Transverse colon (tissue), 4 donors: ENCODE measurements at regions not wholly inside any gene's neighbourhood (a gene's known extent, or its start where the extent isn't known, plus 50 kb on each side); places are given as distances from the start of the nearest gene placed in this dataset.

ENCODE experiments used
- DNase-seq: peaks from one replicate; pipeline ENCODE4 v3.0.0-alpha.2; 2019
- H3K27ac ChIP-seq, 4 donors: fragments of 200-600 bp; sonication (generic); 2 replicates each; pipeline ENCODE4 v1.5.1; 2016 to 2018; ENCODE audit warnings: inconsistent platforms in 4 of 4
- H3K27me3 ChIP-seq: fragments of 200-600 bp; sonication (generic); 2 replicates; pipeline ENCODE4 v1.5.1; 2017; ENCODE audit warnings: inconsistent platforms
- H3K36me3 ChIP-seq, 4 donors: fragments of 200-600 bp; sonication (generic); 2 replicates each; pipeline ENCODE4 v1.5.1; 2017 to 2019; ENCODE audit warnings: inconsistent platforms in 4 of 4
- H3K4me1 ChIP-seq, 4 donors: fragments of 200-600 bp; sonication (generic); 2 replicates each; pipeline ENCODE4 v1.5.1; 2017 to 2020; ENCODE audit warnings: inconsistent platforms in 4 of 4
- H3K4me3 ChIP-seq, 4 donors: fragments of 200-600 bp; sonication (generic); 1 replicate in 1 of 4; 2 replicates in 3 of 4; pipeline versions ENCODE4 v1.5.1 to v1.6.1; 2017 to 2019; ENCODE audit warnings: inconsistent platforms in 4 of 4
- H3K9me3 ChIP-seq, 2 donors: fragments of 200-600 bp; sonication (generic); 2 replicates each; pipeline ENCODE4 v1.5.1; 2017 to 2019; ENCODE audit warnings: inconsistent platforms in 2 of 2
- CTCF ChIP-seq, 5 experiments: fragments of 200-600 bp in 3 of 5; fragments of 450-650 bp in 2 of 5; sonication (generic) in 3 of 5; IDR thresholded peaks; 1 replicate in 2 of 5; 2 replicates in 3 of 5; pipeline ENCODE4 v1.5.1; 2016 to 2017; ENCODE audit warnings: antibody characterized with exemption in 5 of 5, inconsistent platforms in 3 of 5, mild to moderate bottlenecking in 2 of 5, moderate library complexity in 1 of 5
- EP300 ChIP-seq: sonication (generic); formaldehyde crosslinking; IDR thresholded peaks from one replicate; pipeline ENCODE4 v1.6.1; 2017; ENCODE audit warnings: antibody characterized with exemption, low read depth
- POLR2A ChIP-seq: fragments of 450-650 bp; IDR thresholded peaks from one replicate; pipeline ENCODE4 v1.6.1; 2016; ENCODE audit warnings: antibody characterized with exemption, mild to moderate bottlenecking, moderate library complexity
- POLR2AphosphoS5 ChIP-seq, 3 donors: sonication (generic); formaldehyde crosslinking; IDR thresholded peaks; one replicate each; pipeline ENCODE4 v1.6.1; 2016; ENCODE audit warnings: antibody characterized with exemption in 3 of 3
- WGBS, 2 donors: methylation state at CpG; one replicate each; pipeline ENCODE4 v1.1.5; 2018; ENCODE audit warnings: low coverage in 1 of 2; 5-methylcytosine and 5-hydroxymethylcytosine counted together
- in situ Hi-C, 4 donors: fragments of 200-750 bp; cut with MboI; loops; one replicate each; pipeline versions ENCODE4 v1.15.0 to v1.15.1; 2017; ENCODE audit warnings: low sequenced_read_pairs in 3 of 4, low pct_ligation_motif_present in 1 of 4, low pct_unique_long_range_greater_than_20kb in 1 of 4
- intact Hi-C: fragments of 100-400 bp; cut with DNase I; formaldehyde crosslinking; loops from one replicate; pipeline ENCODE4 v1.15.1; 2023; ENCODE audit warnings: low total_unique reads

GRCh38 chrX:155682834-155683233 lies 70.1 kb upstream of the TMLHE start:
- no peak for DNase-seq
- Histone ChIP-seq H3K27ac (no peak overlapping the region), H3K27me3 (no peaks in the 10 kb centered on the region), H3K4me3 (no peak overlapping the region), H3K9me3 (no peaks in the 10 kb centered on the region), H3K36me3 (no peaks in the 10 kb centered on the region), H3K4me1 (no peaks in the 10 kb centered on the region)
- WGBS, 2 donors, result 29 to 48% methylated on average over 1 to 2 of the region's 2 CpGs
- in situ Hi-C loops (no loop called here), intact Hi-C loops (no loop called here)
- TF ChIP-seq EP300 (no peak), CTCF (IDR thresholded peaks at IDR 0.05) (no peak), POLR2A (no peak), POLR2AphosphoS5 (IDR thresholded peaks at IDR 0.05) (no peak)

- Histone ChIP-seq H3K27me3 (no peaks in the 10 kb centered on the region), H3K4me1 (no peaks in the 10 kb centered on the region), H3K36me3 (no peaks in the 10 kb centered on the region), H3K4me3 (no peak overlapping the region), H3K9me3 (no peaks in the 10 kb centered on the region), H3K27ac (no peak overlapping the region)
- TF ChIP-seq EP300 (no peak), CTCF (IDR thresholded peaks at IDR 0.05) (no peak)
- in situ Hi-C loops (no loop called here), intact Hi-C loops (no loop called here)
- 83 to 88% methylated on average over 1 to 4 of the region's 4 CpGs for WGBS, 2 donors
- no peak for DNase-seq
Measured at GRCh38 chrX:155679715-155680114, 67.0 kb upstream of the TMLHE start.

GRCh38 chrX:155673338-155673737 lies 60.6 kb upstream of the TMLHE start:
- H3K4me1 ChIP-seq, result no peaks in the 10 kb centered on the region
- TF ChIP-seq EP300 (no peak), POLR2AphosphoS5 (IDR thresholded peaks at IDR 0.05) (no peak), CTCF (IDR thresholded peaks at IDR 0.05) (no peak), POLR2A (no peak)
- H3K9me3 ChIP-seq, result no peaks in the 10 kb centered on the region
- H3K27ac ChIP-seq, result no peak overlapping the region
- no peaks in the 10 kb centered on the region for H3K27me3 ChIP-seq
- intact Hi-C loops, result no loop called here
- no peaks in the 10 kb centered on the region for H3K36me3 ChIP-seq
- DNase-seq, result no peak
- H3K4me3 ChIP-seq, result no peak overlapping the region
- in situ Hi-C loops, result no loop called here

GRCh38 chrX:155666741-155667140 lies 54.0 kb upstream of the TMLHE start:
- Histone ChIP-seq H3K4me1 (no peaks in the 10 kb centered on the region), H3K9me3 (no peaks in the 10 kb centered on the region), H3K4me3 (no peak overlapping the region), H3K27ac (no peak overlapping the region), H3K36me3 (no peaks in the 10 kb centered on the region), H3K27me3 (no peaks in the 10 kb centered on the region)
- TF ChIP-seq POLR2A (no peak), POLR2AphosphoS5 (IDR thresholded peaks at IDR 0.05) (no peak), CTCF (IDR thresholded peaks at IDR 0.05) (no peak), EP300 (no peak)
- in situ Hi-C loops, result no loop called here
- no peak for DNase-seq
- intact Hi-C loops, result no loop called here
- 76 to 92% methylated on average over 2 of the region's 2 CpGs for WGBS, 2 donors
